DND-41 (cell line): ENCODE measurements at regions not wholly inside any gene's neighbourhood (a gene's known extent, or its start where the extent isn't known, plus 50 kb on each side); places are given as distances from the start of the nearest gene placed in this dataset.

Experiments
- EZH2 ChIP-seq: IDR thresholded peaks from 3 replicates; pipeline ENCODE4 v1.6.1; 2012; ENCODE audit warnings: borderline replicate concordance, low read depth, mild to moderate bottlenecking, moderate library complexity, low read length, inconsistent platforms; ENCODE audit not compliant: severe bottlenecking
- TF ChIP-seq, protein P1 (sequence below): IDR thresholded peaks from 2 replicates; pipeline ENCODE4 v1.5.1; 2012; ENCODE audit warnings: borderline replicate concordance, low read length, moderate library complexity, mild to moderate bottlenecking; ENCODE audit not compliant: poor library complexity, severe bottlenecking; ENCODE audit errors: extremely low read depth

DNA sequence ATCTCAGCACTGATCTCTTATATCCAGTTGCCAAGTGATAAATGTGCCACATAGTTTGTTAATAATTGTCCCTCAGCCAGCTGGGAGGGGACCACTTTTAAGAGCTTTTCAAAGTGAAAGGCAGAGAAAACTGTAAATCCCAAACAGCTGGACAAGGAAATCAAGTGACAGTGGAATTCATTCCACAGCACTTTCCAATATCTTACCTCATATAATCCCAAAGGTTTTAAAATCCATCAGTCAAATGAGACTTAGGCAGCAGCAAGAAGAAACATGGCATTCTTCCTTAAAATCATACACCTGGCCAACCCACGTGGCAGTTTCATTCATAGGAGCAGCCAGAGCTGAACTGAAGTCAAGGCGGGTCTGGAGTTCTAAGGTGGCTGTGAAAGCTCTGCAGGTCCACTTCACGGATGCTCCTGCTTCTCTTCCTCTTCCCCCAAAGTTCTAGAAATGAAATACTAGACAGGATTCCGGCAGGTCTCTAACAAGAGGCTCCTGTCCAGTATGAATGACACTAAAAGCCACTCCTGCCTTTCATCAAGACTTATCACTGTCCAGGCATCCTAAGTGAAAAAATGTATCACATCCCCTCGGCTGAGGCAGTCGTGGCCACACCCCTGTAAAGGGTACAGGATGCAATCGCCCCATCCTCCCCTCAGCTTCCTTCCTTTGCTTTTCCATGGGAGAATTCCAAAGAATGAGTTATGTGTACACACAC lies 190.4 kb upstream of the STK17B start:
- no peak for TF ChIP-seq EZH2
- TF ChIP-seq, protein P1, sequence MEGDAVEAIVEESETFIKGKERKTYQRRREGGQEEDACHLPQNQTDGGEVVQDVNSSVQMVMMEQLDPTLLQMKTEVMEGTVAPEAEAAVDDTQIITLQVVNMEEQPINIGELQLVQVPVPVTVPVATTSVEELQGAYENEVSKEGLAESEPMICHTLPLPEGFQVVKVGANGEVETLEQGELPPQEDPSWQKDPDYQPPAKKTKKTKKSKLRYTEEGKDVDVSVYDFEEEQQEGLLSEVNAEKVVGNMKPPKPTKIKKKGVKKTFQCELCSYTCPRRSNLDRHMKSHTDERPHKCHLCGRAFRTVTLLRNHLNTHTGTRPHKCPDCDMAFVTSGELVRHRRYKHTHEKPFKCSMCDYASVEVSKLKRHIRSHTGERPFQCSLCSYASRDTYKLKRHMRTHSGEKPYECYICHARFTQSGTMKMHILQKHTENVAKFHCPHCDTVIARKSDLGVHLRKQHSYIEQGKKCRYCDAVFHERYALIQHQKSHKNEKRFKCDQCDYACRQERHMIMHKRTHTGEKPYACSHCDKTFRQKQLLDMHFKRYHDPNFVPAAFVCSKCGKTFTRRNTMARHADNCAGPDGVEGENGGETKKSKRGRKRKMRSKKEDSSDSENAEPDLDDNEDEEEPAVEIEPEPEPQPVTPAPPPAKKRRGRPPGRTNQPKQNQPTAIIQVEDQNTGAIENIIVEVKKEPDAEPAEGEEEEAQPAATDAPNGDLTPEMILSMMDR: no peak
